Pancreas (tissue), 10 donors: ENCODE measurements at regions not wholly inside any gene's neighbourhood (a gene's known extent, or its start where the extent isn't known, plus 50 kb on each side); places are given as distances from the start of the nearest gene placed in this dataset.

ENCODE experiments used
- ATAC-seq, 4 donors: fragments of 200-7000 bp; cut with Tn5 transposase; one replicate each; pipeline versions ENCODE4 v1.8.0 to v1.9.1; 2020; ENCODE audit warnings: mild to moderate bottlenecking in 4 of 4, moderate library complexity in 4 of 4
- DNase-seq, 6 donors: peaks; one replicate each; pipeline ENCODE4 v3.0.0-alpha.2; 2020
- FAIRE-seq: peaks from 2 replicates; lab custom pipeline; 2012; peaks lifted over from hg19 to GRCh38; lab: Jason Lieb, UNC
- H3K27ac ChIP-seq, 4 donors: fragments of 200-600 bp; sonication (generic); 1 replicate in 3 of 4; 2 replicates in 1 of 4; pipeline versions ENCODE4 v1.5.0 to v1.8.0; 2020
- H3K27me3 ChIP-seq, 4 donors: fragments of 200-600 bp; one replicate each; pipeline ENCODE4 v1.8.0; 2021
- H3K36me3 ChIP-seq, 3 donors: fragments of 200-600 bp; sonication (generic) in 1 of 3; one replicate each; pipeline versions ENCODE4 v1.5.0 to v1.8.0; 2020 to 2021
- H3K4me1 ChIP-seq, 3 donors: fragments of 200-600 bp; one replicate each; pipeline ENCODE4 v1.8.0; 2021
- H3K4me3 ChIP-seq, 4 donors: fragments of 200-600 bp; sonication (generic) in 2 of 4; one replicate each; pipeline versions ENCODE4 v1.5.0 to v1.8.0; 2020 to 2021
- H3K9me3 ChIP-seq, 4 donors: fragments of 200-600 bp; one replicate each; pipeline ENCODE4 v1.8.0; 2021
- WGBS, 2 donors: extraction: QIAGEN DNeasy Blood & Tissue Kit; methylation state at CpG; one replicate each; pipeline ENCODE4 v1.1.7; 2013; 5-methylcytosine and 5-hydroxymethylcytosine counted together
- intact Hi-C, 3 donors: fragments of 100-400 bp; cut with DNase I; formaldehyde crosslinking; loops; one replicate each; pipeline versions ENCODE4 v1.11.1 to v1.14.2; 2022
- TF ChIP-seq, protein P1 (sequence below), 4 donors: fragments of 200-600 bp; sonication (generic) in 3 of 4; IDR thresholded peaks; one replicate each; pipeline versions ENCODE4 v1.5.0 to v1.8.0; 2021; ENCODE audit warnings: antibody characterized with exemption in 4 of 4
- donor health status: healthy with polysubstance abuse.
- donor health status: DM: no; HTN: no; CAD: no; lungs with moderate emphysema.
- donor health status: DM: no; HTN: no; CAD: no.
- donor health status: control.
- donor health status: control.
- donor health status: Bipolar disorder and iron deficiency.
- donor health status: DM: yes; HTN: yes; CAD: no.
- donor health status: DM: no; HTN: no; CAD: no.
- donor health status: DM: no; HTN: no; CAD: no.
- donor health status: DM: yes; HTN: yes; CAD: no.

DNA sequence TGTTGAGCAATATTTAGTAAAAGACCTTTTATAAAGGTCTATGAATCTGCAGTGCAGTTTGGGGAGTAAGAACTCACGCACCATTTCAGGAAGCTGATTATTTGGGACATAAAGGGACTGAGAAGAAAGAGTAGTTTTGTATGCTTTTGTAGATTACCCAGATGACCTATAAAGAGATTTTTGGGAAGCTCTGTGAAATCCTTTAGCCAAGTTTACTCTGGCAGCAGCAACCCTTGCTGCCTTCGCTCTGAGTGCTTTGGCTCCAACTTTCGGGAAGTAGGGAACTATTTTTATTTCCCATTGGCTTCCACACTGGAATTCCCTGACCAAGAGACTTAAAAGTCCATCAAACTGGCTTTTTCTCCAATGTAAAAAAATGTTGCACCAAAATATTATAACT, 1110.1 kb upstream of the PHF14 start:
- no peak for DNase-seq
- no peaks in the 10 kb centered on the region for H3K9me3 ChIP-seq
- FAIRE-seq = no peak
- no peaks in the 10 kb centered on the region for H3K36me3 ChIP-seq
- 14 to 16% methylated on average over 3 of the region's 3 CpGs for WGBS, 2 donors
- TF ChIP-seq, protein P1, sequence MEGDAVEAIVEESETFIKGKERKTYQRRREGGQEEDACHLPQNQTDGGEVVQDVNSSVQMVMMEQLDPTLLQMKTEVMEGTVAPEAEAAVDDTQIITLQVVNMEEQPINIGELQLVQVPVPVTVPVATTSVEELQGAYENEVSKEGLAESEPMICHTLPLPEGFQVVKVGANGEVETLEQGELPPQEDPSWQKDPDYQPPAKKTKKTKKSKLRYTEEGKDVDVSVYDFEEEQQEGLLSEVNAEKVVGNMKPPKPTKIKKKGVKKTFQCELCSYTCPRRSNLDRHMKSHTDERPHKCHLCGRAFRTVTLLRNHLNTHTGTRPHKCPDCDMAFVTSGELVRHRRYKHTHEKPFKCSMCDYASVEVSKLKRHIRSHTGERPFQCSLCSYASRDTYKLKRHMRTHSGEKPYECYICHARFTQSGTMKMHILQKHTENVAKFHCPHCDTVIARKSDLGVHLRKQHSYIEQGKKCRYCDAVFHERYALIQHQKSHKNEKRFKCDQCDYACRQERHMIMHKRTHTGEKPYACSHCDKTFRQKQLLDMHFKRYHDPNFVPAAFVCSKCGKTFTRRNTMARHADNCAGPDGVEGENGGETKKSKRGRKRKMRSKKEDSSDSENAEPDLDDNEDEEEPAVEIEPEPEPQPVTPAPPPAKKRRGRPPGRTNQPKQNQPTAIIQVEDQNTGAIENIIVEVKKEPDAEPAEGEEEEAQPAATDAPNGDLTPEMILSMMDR (IDR thresholded peaks at IDR 0.05) = no peak
- no peak overlapping the region for H3K4me3 ChIP-seq
- peak in 3 of 4 donors; percentile 34 to 44 (median 41) for ATAC-seq
- no peaks in the 10 kb centered on the region for H3K27me3 ChIP-seq
- H3K4me1 ChIP-seq = peaks cover 0 to 8% (median 4%) of the 10 kb centered on the region in 3 donors
- no peak overlapping the region for H3K27ac ChIP-seq
- intact Hi-C loops = no loop called here

DNA sequence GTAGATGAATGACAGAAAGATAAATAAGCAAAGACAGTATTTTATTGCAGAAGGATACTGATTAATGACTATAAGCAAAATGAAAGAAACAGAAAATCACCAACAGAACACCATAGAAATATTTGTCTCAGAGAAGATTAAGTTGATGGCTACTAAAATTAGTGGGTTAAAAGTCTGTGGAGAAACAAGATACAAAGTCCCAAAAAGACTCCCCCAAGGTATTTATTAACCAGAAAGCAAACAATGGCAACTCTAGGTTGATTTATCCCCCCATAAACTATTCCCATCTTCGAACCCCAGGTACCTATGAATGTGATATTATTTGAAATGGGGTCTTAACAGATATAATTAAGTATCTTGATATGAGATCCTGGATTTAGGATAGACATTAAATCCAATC, 1104.5 kb upstream of the PHF14 start:
- H3K27me3 ChIP-seq = no peaks in the 10 kb centered on the region
- intact Hi-C loops = no loop called here
- DNase-seq (no peak), ATAC-seq (no peak), FAIRE-seq (no peak)
- TF ChIP-seq, protein P1 (IDR thresholded peaks at IDR 0.05) = no peak
- H3K4me3 ChIP-seq = no peak overlapping the region
- H3K27ac ChIP-seq = no peak overlapping the region
- no peaks in the 10 kb centered on the region for H3K36me3 ChIP-seq
- peaks cover 0 to under 1% (median 0%) of the 10 kb centered on the region in 3 donors for H3K4me1 ChIP-seq
- 12 to 22% methylated on average over 1 of the region's 1 CpG for WGBS, 2 donors
- no peaks in the 10 kb centered on the region for H3K9me3 ChIP-seq

DNA sequence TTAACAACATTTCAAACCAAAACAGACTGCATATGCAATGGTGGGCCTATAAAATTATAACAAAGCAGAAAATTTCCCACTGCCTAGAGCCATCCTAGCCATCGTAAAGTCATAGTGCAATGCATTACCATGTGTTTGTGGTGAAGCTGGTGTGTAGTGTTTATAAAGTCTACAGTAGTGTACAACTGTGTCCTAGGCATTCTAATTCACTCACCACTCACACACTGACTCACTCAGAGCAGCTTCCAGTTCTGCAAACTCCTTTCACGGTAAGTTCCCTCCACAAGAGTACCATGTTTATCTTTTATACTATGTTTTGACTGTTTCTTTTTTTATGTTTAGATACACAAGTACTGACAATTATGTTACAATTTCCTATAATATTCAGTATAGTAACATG, 1104.1 kb upstream of the PHF14 start:
- no peak for DNase-seq
- intact Hi-C loops = no loop called here
- Histone ChIP-seq H3K4me3 (no peak overlapping the region), H3K27me3 (no peaks in the 10 kb centered on the region), H3K9me3 (no peaks in the 10 kb centered on the region), H3K36me3 (no peaks in the 10 kb centered on the region), H3K27ac (no peak overlapping the region), H3K4me1 (no peaks in the 10 kb centered on the region)
- TF ChIP-seq, protein P1 (IDR thresholded peaks at IDR 0.05) = no peak
- 71 to 87% methylated on average over 2 of the region's 2 CpGs for WGBS, 2 donors
- no peak for FAIRE-seq
- ATAC-seq = no peak

DNA sequence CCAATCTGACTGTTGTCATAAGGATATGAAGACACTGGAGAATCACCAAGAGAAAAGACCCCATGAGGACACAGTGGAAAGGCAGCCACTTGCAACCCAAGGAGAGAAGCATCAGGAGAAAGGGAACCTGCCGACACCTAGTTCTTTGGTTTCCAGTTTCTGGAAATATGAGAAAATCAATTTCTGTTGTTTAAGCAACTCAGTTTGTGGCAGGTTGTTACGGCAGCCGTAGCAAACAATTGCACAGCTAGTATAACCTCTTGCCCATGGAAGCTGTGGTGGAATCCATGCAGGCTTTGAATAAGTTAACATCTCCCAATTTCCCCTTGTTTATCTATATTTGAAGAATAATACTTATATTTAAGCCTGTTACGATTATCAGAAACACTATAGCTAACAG, 1103.0 kb upstream of the PHF14 start:
- 50 to 78% methylated on average over 4 of the region's 4 CpGs for WGBS, 2 donors
- ATAC-seq = no peak
- Histone ChIP-seq H3K27ac (no peak overlapping the region), H3K4me1 (no peaks in the 10 kb centered on the region), H3K27me3 (no peaks in the 10 kb centered on the region), H3K36me3 (no peaks in the 10 kb centered on the region), H3K9me3 (no peaks in the 10 kb centered on the region), H3K4me3 (no peak overlapping the region)
- TF ChIP-seq, protein P1 (IDR thresholded peaks at IDR 0.05) = no peak
- DNase-seq = no peak
- intact Hi-C loops = no loop called here
- no peak for FAIRE-seq

DNA sequence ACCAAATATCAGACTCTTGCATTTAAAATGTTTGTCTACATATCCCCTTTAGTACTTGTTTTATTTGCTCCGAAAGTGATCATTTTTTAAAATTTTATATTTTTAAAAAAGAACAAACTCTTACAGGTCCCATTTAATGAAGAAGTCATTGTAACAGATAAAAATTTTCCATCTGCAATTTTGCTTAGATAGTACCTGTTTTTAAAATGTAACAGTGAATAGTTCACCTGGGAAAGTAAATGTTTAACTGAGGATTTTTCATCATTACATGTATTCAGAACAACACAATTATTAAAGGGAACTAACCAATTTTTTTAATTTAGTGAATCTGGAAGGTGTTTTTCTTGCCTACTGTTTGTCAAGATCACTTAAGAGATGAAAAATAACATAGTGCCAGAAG, 1099.5 kb upstream of the PHF14 start:
- H3K36me3 ChIP-seq = no peaks in the 10 kb centered on the region
- H3K9me3 ChIP-seq = no peaks in the 10 kb centered on the region
- intact Hi-C loops = no loop called here
- H3K4me1 ChIP-seq = no peaks in the 10 kb centered on the region
- ATAC-seq (no peak), DNase-seq (no peak), FAIRE-seq (no peak)
- WGBS, 2 donors = 54 to 60% methylated on average over 1 of the region's 1 CpG
- H3K27me3 ChIP-seq = no peaks in the 10 kb centered on the region
- no peak overlapping the region for H3K4me3 ChIP-seq
- no peak overlapping the region for H3K27ac ChIP-seq
- TF ChIP-seq, protein P1 (IDR thresholded peaks at IDR 0.05) = no peak
